PC-9 (cell line): ENCODE measurements at regions not wholly inside any gene's neighbourhood (a gene's known extent, or its start where the extent isn't known, plus 50 kb on each side); places are given as distances from the start of the nearest gene placed in this dataset.
"Not testable (repeated sequence)": the region's sequence is repeated elsewhere in the genome, so short reads cannot be mapped to it uniquely, and the experiment has no call there.

Experiments used
- BruUV-seq: library from RNA; stranded (reverse); fragments of 400-500 nt; replicated peaks from 2 replicates; lab custom pipeline; 2021; lab: Mats Ljungman, UMichigan
- CTCF ChIA-PET: fragments of 300-600 bp; sonication (Branson Sonifier 250); formaldehyde crosslinking; loops from one replicate; lab custom pipeline; 2022; ENCODE audit warnings: antibody characterized with exemption; lab: Charles Lee
- POLR2A ChIA-PET: fragments of 300-600 bp; sonication (Branson Sonifier 250); formaldehyde crosslinking; loops from one replicate; lab custom pipeline; 2022; ENCODE audit warnings: antibody characterized with exemption; ENCODE audit not compliant: unreplicated experiment; lab: Charles Lee
- DNase-seq, 2 experiments: peaks; one replicate each; pipeline versions ENCODE4 v3.0.0 to v3.0.0-alpha.2; 2015 to 2022; ENCODE audit warnings: mixed read lengths in 1 of 2
- H2AFZ ChIP-seq: fragments of 200-600 bp; sonication (generic); 2 replicates; pipeline ENCODE4 v1.8.1; 2017; ENCODE audit warnings: antibody characterized with exemption
- H3F3A ChIP-seq: fragments of 200-600 bp; sonication (generic); 2 replicates; pipeline ENCODE4 v1.8.1; 2017; ENCODE audit warnings: antibody characterized with exemption, mild to moderate bottlenecking, low read depth; ENCODE audit not compliant: insufficient read depth
- H3K27ac ChIP-seq: fragments of 200-600 bp; sonication (generic); 2 replicates; pipeline ENCODE4 v1.6.1; 2016; ENCODE audit warnings: mixed run types
- H3K27me3 ChIP-seq: fragments of 200-600 bp; sonication (generic); 2 replicates; pipeline ENCODE4 v1.6.1; 2016; ENCODE audit warnings: low read depth, mixed run types; ENCODE audit not compliant: insufficient read depth
- H3K36me3 ChIP-seq: fragments of 200-600 bp; sonication (generic); 2 replicates; pipeline ENCODE4 v1.6.1; 2016; ENCODE audit warnings: low read depth, mixed run types
- H3K4me1 ChIP-seq: fragments of 200-600 bp; sonication (generic); replicated peaks from 2 replicates; pipeline ENCODE4 v1.6.1; 2016; ENCODE audit warnings: mixed run types; ENCODE audit not compliant: insufficient read depth
- H3K4me2 ChIP-seq: fragments of 200-600 bp; sonication (generic); 2 replicates; pipeline ENCODE4 v1.6.1; 2017; ENCODE audit warnings: mixed run types
- H3K4me3 ChIP-seq: fragments of 200-600 bp; sonication (generic); 2 replicates; pipeline ENCODE4 v1.6.1; 2016; ENCODE audit warnings: mixed run types
- H3K79me2 ChIP-seq: fragments of 200-600 bp; sonication (generic); 2 replicates; pipeline ENCODE4 v1.6.1; 2017; ENCODE audit warnings: low read depth, mixed run types
- H3K9me2 ChIP-seq: fragments of 200-600 bp; sonication (generic); 2 replicates; pipeline ENCODE4 v1.8.1; 2017; ENCODE audit warnings: mild to moderate bottlenecking; ENCODE audit not compliant: insufficient read depth
- H3K9me3 ChIP-seq: fragments of 200-600 bp; sonication (generic); 2 replicates; pipeline ENCODE4 v1.8.1; 2016; ENCODE audit warnings: low read depth; ENCODE audit not compliant: insufficient read depth
- H4K20me1 ChIP-seq: fragments of 200-600 bp; sonication (generic); 2 replicates; pipeline ENCODE4 v1.8.1; 2017; ENCODE audit not compliant: insufficient read depth
- CTCF ChIP-seq: fragments of 200-600 bp; sonication (generic); conservative IDR thresholded peaks from 2 replicates; pipeline ENCODE4 v1.6.1; 2017; ENCODE audit warnings: mixed run types, antibody characterized with exemption, mild to moderate bottlenecking, moderate library complexity
- EZH2 ChIP-seq: fragments of 200-600 bp; sonication (generic); IDR thresholded peaks from 2 replicates; pipeline ENCODE4 v1.8.0; 2017; ENCODE audit warnings: antibody characterized with exemption, low read depth
- intact Hi-C: fragments of 100-400 bp; cut with micrococcal nuclease; formaldehyde crosslinking; loops from one replicate; pipeline ENCODE4 v1.10.0; 2022; ENCODE audit not compliant: unreplicated experiment

- Histone ChIP-seq H3K4me3 (no peak overlapping the region), H3K9me3 (peaks cover 4% of the 10 kb centered on the region; the same call in 1 of the 2 replicates), H3K27ac (no peak overlapping the region), H3K9me2 (no peaks in the 10 kb centered on the region), H3K4me2 (peak overlapping the region; percentile 23; the same call in 1 of the 2 replicates), H3F3A (no peaks in the 10 kb centered on the region), H2AFZ (no peak overlapping the region), H4K20me1 (no peaks in the 10 kb centered on the region), H3K36me3 (no peaks in the 10 kb centered on the region), H3K4me1 (peaks cover 9% of the 10 kb centered on the region), H3K27me3 (no peaks in the 10 kb centered on the region), H3K79me2 (no peaks in the 10 kb centered on the region)
- BruUV-seq: no TSS peak
- CTCF ChIA-PET: no interaction called here
- TF ChIP-seq EZH2 (no peak), CTCF (no peak)
- intact Hi-C loops: no loop called here
- no peak for DNase-seq
- POLR2A ChIA-PET: no interaction called here
Measured at GRCh38 chr9:82882138-82882537, 180.8 kb downstream of the RASEF start.

- no peaks in the 10 kb centered on the region for H3F3A ChIP-seq
- TF ChIP-seq EZH2 (no peak), CTCF (no peak)
- H4K20me1 ChIP-seq: no peaks in the 10 kb centered on the region
- H2AFZ ChIP-seq: no peak overlapping the region
- intact Hi-C loops: no loop called here
- no peaks in the 10 kb centered on the region for H3K36me3 ChIP-seq
- no TSS peak for BruUV-seq
- H3K9me2 ChIP-seq: no peaks in the 10 kb centered on the region
- peaks cover 9% of the 10 kb centered on the region for H3K4me1 ChIP-seq
- no peak for DNase-seq
- peak overlapping the region; percentile 23; the same call in 1 of the 2 replicates for H3K4me2 ChIP-seq
- no peaks in the 10 kb centered on the region for H3K79me2 ChIP-seq
- POLR2A ChIA-PET: no interaction called here
- H3K9me3 ChIP-seq: peaks cover 4% of the 10 kb centered on the region; the same call in 1 of the 2 replicates
- 0 out of 2 replicates have a peak overlapping the region, but pooled peaks have one; percentile 15 for H3K27ac ChIP-seq
- H3K27me3 ChIP-seq: no peaks in the 10 kb centered on the region
- CTCF ChIA-PET: no interaction called here
- H3K4me3 ChIP-seq: no peak overlapping the region
Measured at GRCh38 chr9:82882748-82883147, 180.2 kb downstream of the RASEF start.

GRCh38 chr9:82883436-82883835 lies 179.5 kb downstream of the RASEF start:
- H3K79me2 ChIP-seq: no peaks in the 10 kb centered on the region
- intact Hi-C loops: no loop called here

GRCh38 chr9:82883974-82884373 lies 179.0 kb downstream of the RASEF start:
- H3K27me3 ChIP-seq, CTCF ChIA-PET, H2AFZ ChIP-seq, H3F3A ChIP-seq, POLR2A ChIA-PET, H3K4me3 ChIP-seq, H4K20me1 ChIP-seq, DNase-seq, H3K36me3 ChIP-seq, H3K9me3 ChIP-seq, H3K9me2 ChIP-seq, BruUV-seq, H3K4me2 ChIP-seq, H3K4me1 ChIP-seq, H3K79me2 ChIP-seq, intact Hi-C loops, H3K27ac ChIP-seq: not testable (repeated sequence)

More at GRCh38 chr9:82883436-82883835, 179.5 kb downstream of the RASEF start:
- Histone ChIP-seq H2AFZ (no peak overlapping the region), H3K27me3 (no peaks in the 10 kb centered on the region), H3K4me2 (no peak overlapping the region), H4K20me1 (no peaks in the 10 kb centered on the region), H3K4me3 (no peak overlapping the region), H3K36me3 (no peaks in the 10 kb centered on the region), H3K27ac (no peak overlapping the region), H3K4me1 (peaks cover 9% of the 10 kb centered on the region), H3F3A (no peaks in the 10 kb centered on the region), H3K9me3 (peaks cover 4% of the 10 kb centered on the region; the same call in 1 of the 2 replicates), H3K9me2 (no peaks in the 10 kb centered on the region)
- DNase-seq: no peak
- POLR2A ChIA-PET: no interaction called here
- no TSS peak for BruUV-seq
- CTCF ChIA-PET: no interaction called here
- TF ChIP-seq EZH2: no peak
- no peak for TF ChIP-seq CTCF
